B cell (primary cell): ENCODE measurements at regions not wholly inside any gene's neighbourhood (a gene's known extent, or its start where the extent isn't known, plus 50 kb on each side); places are given as distances from the start of the nearest gene placed in this dataset.

Experiments
- EZH2 ChIP-seq: IDR thresholded peaks from 2 replicates; pipeline ENCODE4 v1.6.1; 2012; ENCODE audit warnings: borderline replicate concordance, low read depth, mild to moderate bottlenecking, moderate library complexity, low read length; ENCODE audit not compliant: insufficient read depth, poor library complexity, severe bottlenecking
- TF ChIP-seq, protein P1 (sequence below): fragments of 200-600 bp; IDR thresholded peaks from one replicate; pipeline ENCODE4 v1.8.0; 2022; ENCODE audit warnings: antibody characterized with exemption, mild to moderate bottlenecking

DNA sequence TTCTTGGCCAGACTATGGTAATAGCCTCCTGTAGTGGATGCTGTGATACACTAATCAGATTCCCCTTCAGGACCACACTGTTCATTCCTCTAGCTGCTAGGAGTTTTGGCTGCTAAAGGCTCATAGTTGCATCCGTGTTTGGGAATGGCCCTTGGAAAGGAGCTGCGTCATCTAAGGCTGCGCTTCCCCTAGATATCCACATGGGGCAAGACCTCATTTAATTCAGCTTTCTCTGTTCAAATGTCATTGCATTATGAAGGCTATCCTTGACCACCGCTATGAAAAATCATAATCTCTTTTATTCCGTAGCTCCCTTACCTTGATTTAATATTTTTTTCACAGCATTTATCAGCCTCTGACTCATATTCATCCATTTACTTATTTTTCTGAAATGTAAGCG is 258.3 kb upstream of the NR4A3 start:
- TF ChIP-seq, protein P1, sequence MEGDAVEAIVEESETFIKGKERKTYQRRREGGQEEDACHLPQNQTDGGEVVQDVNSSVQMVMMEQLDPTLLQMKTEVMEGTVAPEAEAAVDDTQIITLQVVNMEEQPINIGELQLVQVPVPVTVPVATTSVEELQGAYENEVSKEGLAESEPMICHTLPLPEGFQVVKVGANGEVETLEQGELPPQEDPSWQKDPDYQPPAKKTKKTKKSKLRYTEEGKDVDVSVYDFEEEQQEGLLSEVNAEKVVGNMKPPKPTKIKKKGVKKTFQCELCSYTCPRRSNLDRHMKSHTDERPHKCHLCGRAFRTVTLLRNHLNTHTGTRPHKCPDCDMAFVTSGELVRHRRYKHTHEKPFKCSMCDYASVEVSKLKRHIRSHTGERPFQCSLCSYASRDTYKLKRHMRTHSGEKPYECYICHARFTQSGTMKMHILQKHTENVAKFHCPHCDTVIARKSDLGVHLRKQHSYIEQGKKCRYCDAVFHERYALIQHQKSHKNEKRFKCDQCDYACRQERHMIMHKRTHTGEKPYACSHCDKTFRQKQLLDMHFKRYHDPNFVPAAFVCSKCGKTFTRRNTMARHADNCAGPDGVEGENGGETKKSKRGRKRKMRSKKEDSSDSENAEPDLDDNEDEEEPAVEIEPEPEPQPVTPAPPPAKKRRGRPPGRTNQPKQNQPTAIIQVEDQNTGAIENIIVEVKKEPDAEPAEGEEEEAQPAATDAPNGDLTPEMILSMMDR, result no peak
- TF ChIP-seq EZH2, result no peak
